Right lobe of liver (tissue), 4 donors: ENCODE measurements at regions not wholly inside any gene's neighbourhood (a gene's known extent, or its start where the extent isn't known, plus 50 kb on each side); places are given as distances from the start of the nearest gene placed in this dataset.

Experiments
- POLR2A ChIP-seq: fragments of 450-650 bp; IDR thresholded peaks from one replicate; pipeline ENCODE4 v1.6.1; 2017; ENCODE audit warnings: antibody characterized with exemption, mild to moderate bottlenecking
- TF ChIP-seq, protein P1 (sequence below), 4 donors: fragments of 200-600 bp in 3 of 4; fragments of 450-650 bp in 1 of 4; IDR thresholded peaks; one replicate each; pipeline versions ENCODE4 v1.5.1 to v1.8.0; 2016 to 2022; ENCODE audit warnings: antibody characterized with exemption in 4 of 4, mild to moderate bottlenecking in 2 of 4
- donor health status: DM: no; HTN: no; CAD: no.
- donor health status: DM: no; HTN: no; CAD: no.
- donor health status: DM: no; HTN: yes; CAD: no.

DNA sequence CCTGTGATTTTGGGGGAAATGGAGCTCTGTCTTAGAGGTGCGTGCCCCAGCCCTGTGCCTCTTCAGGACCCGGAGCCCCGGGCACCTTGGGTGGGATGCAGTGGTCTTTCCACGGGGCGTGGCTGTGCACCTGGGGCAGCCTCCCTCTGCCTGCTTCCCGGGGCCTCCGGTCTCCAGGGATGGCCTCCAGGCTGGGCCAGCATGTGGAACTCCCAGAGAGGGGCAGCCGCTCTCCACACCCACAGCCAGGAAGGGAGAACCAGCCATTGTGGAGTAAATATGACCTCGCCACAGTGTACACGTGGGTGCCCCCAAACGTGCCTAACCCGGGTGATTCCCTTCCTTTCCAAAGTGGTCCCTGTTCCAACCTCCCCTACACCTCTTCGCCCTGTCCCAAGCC lies 52.6 kb downstream of the JAKMIP3 start:
- TF ChIP-seq, protein P1, sequence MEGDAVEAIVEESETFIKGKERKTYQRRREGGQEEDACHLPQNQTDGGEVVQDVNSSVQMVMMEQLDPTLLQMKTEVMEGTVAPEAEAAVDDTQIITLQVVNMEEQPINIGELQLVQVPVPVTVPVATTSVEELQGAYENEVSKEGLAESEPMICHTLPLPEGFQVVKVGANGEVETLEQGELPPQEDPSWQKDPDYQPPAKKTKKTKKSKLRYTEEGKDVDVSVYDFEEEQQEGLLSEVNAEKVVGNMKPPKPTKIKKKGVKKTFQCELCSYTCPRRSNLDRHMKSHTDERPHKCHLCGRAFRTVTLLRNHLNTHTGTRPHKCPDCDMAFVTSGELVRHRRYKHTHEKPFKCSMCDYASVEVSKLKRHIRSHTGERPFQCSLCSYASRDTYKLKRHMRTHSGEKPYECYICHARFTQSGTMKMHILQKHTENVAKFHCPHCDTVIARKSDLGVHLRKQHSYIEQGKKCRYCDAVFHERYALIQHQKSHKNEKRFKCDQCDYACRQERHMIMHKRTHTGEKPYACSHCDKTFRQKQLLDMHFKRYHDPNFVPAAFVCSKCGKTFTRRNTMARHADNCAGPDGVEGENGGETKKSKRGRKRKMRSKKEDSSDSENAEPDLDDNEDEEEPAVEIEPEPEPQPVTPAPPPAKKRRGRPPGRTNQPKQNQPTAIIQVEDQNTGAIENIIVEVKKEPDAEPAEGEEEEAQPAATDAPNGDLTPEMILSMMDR (IDR thresholded peaks at IDR 0.05), result no peak
- no peak for TF ChIP-seq POLR2A
